SK-N-SH (cell line): ENCODE measurements at regions not wholly inside any gene's neighbourhood (a gene's known extent, or its start where the extent isn't known, plus 50 kb on each side); places are given as distances from the start of the nearest gene placed in this dataset.

ENCODE experiments used
- CTCF ChIA-PET: fragments of 300-600, 350-600 bp; formaldehyde crosslinking; extraction: SDS; loops from one replicate; lab custom pipeline; 2021; lab: Yijun Ruan, JAX
- POLR2A ChIA-PET: fragments of 350-600 bp; sonication (Branson Sonifier 250); formaldehyde crosslinking; extraction: SDS; loops from one replicate; lab custom pipeline; 2020; ENCODE audit warnings: antibody characterized with exemption, inconsistent platforms; lab: Yijun Ruan, JAX
- DNase-seq: peaks from one replicate; pipeline ENCODE4 v3.0.0; 2012
- H2AFZ ChIP-seq: fragments of 200-600 bp; sonication (generic); 2 replicates; pipeline ENCODE4 v1.8.1; 2016; ENCODE audit warnings: antibody characterized with exemption, mild to moderate bottlenecking, low read depth
- H3F3A ChIP-seq: fragments of 200-600 bp; sonication (generic); replicated peaks from 2 replicates; pipeline ENCODE3; 2016; ENCODE audit warnings: antibody characterized with exemption, mild to moderate bottlenecking; ENCODE audit not compliant: insufficient read depth
- H3K27ac ChIP-seq, 2 experiments: fragments of 200-500 bp in 1 of 2; fragments of 200-600 bp in 1 of 2; sonication (Bioruptor generic) in 1 of 2; sonication (generic), shearing (Covaris generic) in 1 of 2; 2 replicates each; pipeline versions ENCODE4 v1.5.1 to v1.6.1; 2014 to 2016; ENCODE audit warnings: low read depth in 2 of 2, inconsistent platforms in 1 of 2, low read length in 1 of 2, mild to moderate bottlenecking in 1 of 2, mixed read lengths in 1 of 2
- H3K27me3 ChIP-seq: fragments of 200-600 bp; sonication (generic), shearing (Covaris generic); 2 replicates; pipeline ENCODE4 v1.6.1; 2016; ENCODE audit warnings: mixed run types; ENCODE audit not compliant: insufficient read depth
- H3K36me3 ChIP-seq, 2 experiments: fragments of 200-500 bp in 1 of 2; fragments of 200-600 bp in 1 of 2; sonication (Bioruptor generic) in 1 of 2; sonication (generic) in 1 of 2; replicated peaks in 1 of 2; 2 replicates each; pipeline versions ENCODE3 to v1.5.1; 2014 to 2016; ENCODE audit warnings: low read length in 1 of 2, mild to moderate bottlenecking in 1 of 2; ENCODE audit not compliant: insufficient read depth in 2 of 2, control insufficient read depth in 1 of 2
- H3K4me1 ChIP-seq, 2 experiments: fragments of 200-500 bp in 1 of 2; fragments of 200-600 bp in 1 of 2; sonication (Bioruptor generic) in 1 of 2; sonication (generic), shearing (Covaris generic) in 1 of 2; 2 replicates each; pipeline versions ENCODE4 v1.5.1 to v1.6.1; 2014 to 2016; ENCODE audit warnings: low read depth in 1 of 2, low read length in 1 of 2, mixed run types in 1 of 2; ENCODE audit not compliant: insufficient read depth in 2 of 2, control insufficient read depth in 1 of 2
- H3K4me2 ChIP-seq: fragments of 200-600 bp; sonication (generic), shearing (Covaris generic); 2 replicates; pipeline ENCODE4 v1.6.1; 2017; ENCODE audit warnings: mixed run types
- H3K4me3 ChIP-seq, 2 experiments: fragments of 200-500 bp in 1 of 2; fragments of 200-600 bp in 1 of 2; sonication (Bioruptor generic) in 1 of 2; sonication (generic), shearing (Covaris generic) in 1 of 2; 2 replicates each; pipeline versions ENCODE4 v1.5.1 to v1.8.1; 2014 to 2016; ENCODE audit warnings: low read depth in 2 of 2, inconsistent platforms in 1 of 2, low read length in 1 of 2, mild to moderate bottlenecking in 1 of 2, mixed read lengths in 1 of 2, moderate library complexity in 1 of 2
- H3K79me2 ChIP-seq: fragments of 200-600 bp; sonication (generic); 2 replicates; pipeline ENCODE4 v1.8.1; 2017; ENCODE audit warnings: mild to moderate bottlenecking; ENCODE audit not compliant: insufficient read depth
- H3K9ac ChIP-seq: fragments of 200-600 bp; sonication (generic); 2 replicates; pipeline ENCODE4 v1.6.1; 2017; ENCODE audit warnings: mixed run types
- H3K9me2 ChIP-seq: fragments of 200-600 bp; sonication (generic); 2 replicates; pipeline ENCODE4 v1.6.1; 2017; ENCODE audit warnings: mixed run types
- H3K9me3 ChIP-seq: fragments of 200-600 bp; sonication (generic); 2 replicates; pipeline ENCODE4 v1.6.1; 2017; ENCODE audit warnings: mixed run types, mild to moderate bottlenecking, moderate library complexity
- H4K20me1 ChIP-seq: fragments of 200-600 bp; sonication (generic); 2 replicates; pipeline ENCODE4 v1.6.1; 2017; ENCODE audit warnings: mild to moderate bottlenecking, mixed run types; ENCODE audit not compliant: insufficient read depth
- ELF1 ChIP-seq: IDR thresholded peaks from 2 replicates; pipeline ENCODE4 v1.4.0; 2012
- EZH2phosphoT487 ChIP-seq: fragments of 200-600 bp; sonication (generic); IDR thresholded peaks from 2 replicates; pipeline ENCODE4 v1.6.1; 2017; ENCODE audit warnings: low read depth, mixed run types, mild to moderate bottlenecking, antibody characterized with exemption, moderate library complexity, borderline replicate concordance
- FOSL2 ChIP-seq: IDR thresholded peaks from 2 replicates; pipeline ENCODE4 v1.4.0; 2012; ENCODE audit warnings: low read depth, mild to moderate bottlenecking, moderate library complexity, borderline replicate concordance
- FOXJ3 ChIP-seq: sonication (generic); formaldehyde crosslinking; IDR thresholded peaks from 2 replicates; pipeline ENCODE4 v1.5.1; 2020; ENCODE audit warnings: mild to moderate bottlenecking, missing genetic modification reagents
- FOXM1 ChIP-seq: IDR thresholded peaks from 2 replicates; pipeline ENCODE4 v1.4.0; 2012; ENCODE audit warnings: low read depth, mild to moderate bottlenecking
- GATA2 ChIP-seq: sonication (generic); formaldehyde crosslinking; IDR thresholded peaks from 2 replicates; pipeline ENCODE4 v1.5.0; 2020; ENCODE audit warnings: mild to moderate bottlenecking, missing genetic modification reagents
- IRF3 ChIP-seq: fragments of 150-350 bp; IDR thresholded peaks from 2 replicates; pipeline ENCODE4 v1.6.1; 2016; ENCODE audit warnings: mild to moderate bottlenecking, low read depth, low read length
- MEF2A ChIP-seq: IDR thresholded peaks from 2 replicates; pipeline ENCODE4 v1.4.0; 2012; ENCODE audit warnings: low read depth, borderline replicate concordance
- MXI1 ChIP-seq: IDR thresholded peaks from 2 replicates; pipeline ENCODE4 v1.6.1; 2012; ENCODE audit warnings: mild to moderate bottlenecking, low read depth, low read length, improper control_type of control experiment
- NFIC ChIP-seq: IDR thresholded peaks from 2 replicates; pipeline ENCODE4 v1.4.0; 2012; ENCODE audit warnings: borderline replicate concordance
- RAD21 ChIP-seq: IDR thresholded peaks from 2 replicates; pipeline ENCODE4 v1.6.1; 2012; ENCODE audit warnings: mild to moderate bottlenecking, low read length
- RFX5 ChIP-seq: IDR thresholded peaks from 2 replicates; pipeline ENCODE4 v1.6.1; 2012; ENCODE audit warnings: mild to moderate bottlenecking, improper control_type of control experiment, low read length
- RXRA ChIP-seq: IDR thresholded peaks from 2 replicates; pipeline ENCODE4 v1.4.0; 2012; ENCODE audit warnings: low read depth, mild to moderate bottlenecking, borderline replicate concordance
- SIN3A ChIP-seq: IDR thresholded peaks from 2 replicates; pipeline ENCODE4 v1.6.1; 2012; ENCODE audit warnings: low read depth, mild to moderate bottlenecking, low read length, moderate library complexity, borderline replicate concordance
- YY1 ChIP-seq: IDR thresholded peaks from 2 replicates; pipeline ENCODE4 v1.4.0; 2012; ENCODE audit warnings: low read depth, mild to moderate bottlenecking
- WGBS: methylation state at CpG from one replicate; pipeline ENCODE4 v1.1.6; 2017; ENCODE audit warnings: low lambda C conversion rate; 5-methylcytosine and 5-hydroxymethylcytosine counted together
- TF ChIP-seq, protein P1 (sequence below): fragments of 200-600 bp; sonication (generic); IDR thresholded peaks from 2 replicates; pipeline ENCODE4 v1.6.1; 2017; ENCODE audit warnings: antibody characterized with exemption, mild to moderate bottlenecking, moderate library complexity
- TF ChIP-seq, protein P2 (sequence below): IDR thresholded peaks from 2 replicates; pipeline ENCODE4; 2012
- TF ChIP-seq, protein P3 (sequence below): IDR thresholded peaks from 2 replicates; pipeline ENCODE4 v1.6.1; 2012; ENCODE audit warnings: mild to moderate bottlenecking, low read depth, low read length, moderate library complexity

- DNase-seq = no peak
- H3K79me2 ChIP-seq = no peaks in the 10 kb centered on the region
- no peaks in the 10 kb centered on the region for H3K36me3 ChIP-seq
- no peaks in the 10 kb centered on the region for H3K9me3 ChIP-seq
- CTCF ChIA-PET = no interaction called here
- WGBS = 64% methylated on average over 10 of the region's 10 CpGs
- no peaks in the 10 kb centered on the region for H3K9me2 ChIP-seq
- no peaks in the 10 kb centered on the region for H3K4me1 ChIP-seq
- H3F3A ChIP-seq = no peaks in the 10 kb centered on the region
- no peak overlapping the region for H3K4me2 ChIP-seq
- no peaks in the 10 kb centered on the region for H4K20me1 ChIP-seq
- TF ChIP-seq GATA2 (CRISPR knock-in tag) (no peak), MXI1 (no peak), FOSL2 (no peak), EZH2phosphoT487 (no peak), MEF2A (no peak), RAD21 (no peak), YY1 (no peak), ELF1 (no peak)
- TF ChIP-seq, protein P1, sequence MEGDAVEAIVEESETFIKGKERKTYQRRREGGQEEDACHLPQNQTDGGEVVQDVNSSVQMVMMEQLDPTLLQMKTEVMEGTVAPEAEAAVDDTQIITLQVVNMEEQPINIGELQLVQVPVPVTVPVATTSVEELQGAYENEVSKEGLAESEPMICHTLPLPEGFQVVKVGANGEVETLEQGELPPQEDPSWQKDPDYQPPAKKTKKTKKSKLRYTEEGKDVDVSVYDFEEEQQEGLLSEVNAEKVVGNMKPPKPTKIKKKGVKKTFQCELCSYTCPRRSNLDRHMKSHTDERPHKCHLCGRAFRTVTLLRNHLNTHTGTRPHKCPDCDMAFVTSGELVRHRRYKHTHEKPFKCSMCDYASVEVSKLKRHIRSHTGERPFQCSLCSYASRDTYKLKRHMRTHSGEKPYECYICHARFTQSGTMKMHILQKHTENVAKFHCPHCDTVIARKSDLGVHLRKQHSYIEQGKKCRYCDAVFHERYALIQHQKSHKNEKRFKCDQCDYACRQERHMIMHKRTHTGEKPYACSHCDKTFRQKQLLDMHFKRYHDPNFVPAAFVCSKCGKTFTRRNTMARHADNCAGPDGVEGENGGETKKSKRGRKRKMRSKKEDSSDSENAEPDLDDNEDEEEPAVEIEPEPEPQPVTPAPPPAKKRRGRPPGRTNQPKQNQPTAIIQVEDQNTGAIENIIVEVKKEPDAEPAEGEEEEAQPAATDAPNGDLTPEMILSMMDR = no peak
- TF ChIP-seq, protein P2, sequence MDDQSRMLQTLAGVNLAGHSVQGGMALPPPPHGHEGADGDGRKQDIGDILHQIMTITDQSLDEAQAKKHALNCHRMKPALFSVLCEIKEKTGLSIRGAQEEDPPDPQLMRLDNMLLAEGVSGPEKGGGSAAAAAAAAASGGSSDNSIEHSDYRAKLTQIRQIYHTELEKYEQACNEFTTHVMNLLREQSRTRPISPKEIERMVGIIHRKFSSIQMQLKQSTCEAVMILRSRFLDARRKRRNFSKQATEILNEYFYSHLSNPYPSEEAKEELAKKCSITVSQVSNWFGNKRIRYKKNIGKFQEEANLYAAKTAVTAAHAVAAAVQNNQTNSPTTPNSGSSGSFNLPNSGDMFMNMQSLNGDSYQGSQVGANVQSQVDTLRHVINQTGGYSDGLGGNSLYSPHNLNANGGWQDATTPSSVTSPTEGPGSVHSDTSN = no peak
- H3K27me3 ChIP-seq = no peaks in the 10 kb centered on the region
- H3K27ac ChIP-seq = no peak overlapping the region
- POLR2A ChIA-PET = no interaction called here
- no peak overlapping the region for H3K9ac ChIP-seq
- no peak overlapping the region for H2AFZ ChIP-seq
- H3K4me3 ChIP-seq = no peak overlapping the region
Measured at GRCh38 chr16:14354561-14355351, 275.3 kb downstream of the PARN start.

GRCh38 chr16:14353340-14353739, 276.7 kb downstream of the PARN start:
- no peak overlapping the region for H2AFZ ChIP-seq
- no peak overlapping the region for H3K27ac ChIP-seq
- ChIA-PET CTCF (no interaction called here), POLR2A (no interaction called here)
- H3K27me3 ChIP-seq = no peaks in the 10 kb centered on the region
- no peaks in the 10 kb centered on the region for H3K9me3 ChIP-seq
- H4K20me1 ChIP-seq = no peaks in the 10 kb centered on the region
- H3K79me2 ChIP-seq = no peaks in the 10 kb centered on the region
- TF ChIP-seq FOXM1 = no peak
- no peak for TF ChIP-seq SIN3A
- TF ChIP-seq MXI1 = no peak
- TF ChIP-seq FOSL2 = no peak
- no peak for TF ChIP-seq RFX5
- no peak for TF ChIP-seq IRF3
- TF ChIP-seq, protein P3, sequence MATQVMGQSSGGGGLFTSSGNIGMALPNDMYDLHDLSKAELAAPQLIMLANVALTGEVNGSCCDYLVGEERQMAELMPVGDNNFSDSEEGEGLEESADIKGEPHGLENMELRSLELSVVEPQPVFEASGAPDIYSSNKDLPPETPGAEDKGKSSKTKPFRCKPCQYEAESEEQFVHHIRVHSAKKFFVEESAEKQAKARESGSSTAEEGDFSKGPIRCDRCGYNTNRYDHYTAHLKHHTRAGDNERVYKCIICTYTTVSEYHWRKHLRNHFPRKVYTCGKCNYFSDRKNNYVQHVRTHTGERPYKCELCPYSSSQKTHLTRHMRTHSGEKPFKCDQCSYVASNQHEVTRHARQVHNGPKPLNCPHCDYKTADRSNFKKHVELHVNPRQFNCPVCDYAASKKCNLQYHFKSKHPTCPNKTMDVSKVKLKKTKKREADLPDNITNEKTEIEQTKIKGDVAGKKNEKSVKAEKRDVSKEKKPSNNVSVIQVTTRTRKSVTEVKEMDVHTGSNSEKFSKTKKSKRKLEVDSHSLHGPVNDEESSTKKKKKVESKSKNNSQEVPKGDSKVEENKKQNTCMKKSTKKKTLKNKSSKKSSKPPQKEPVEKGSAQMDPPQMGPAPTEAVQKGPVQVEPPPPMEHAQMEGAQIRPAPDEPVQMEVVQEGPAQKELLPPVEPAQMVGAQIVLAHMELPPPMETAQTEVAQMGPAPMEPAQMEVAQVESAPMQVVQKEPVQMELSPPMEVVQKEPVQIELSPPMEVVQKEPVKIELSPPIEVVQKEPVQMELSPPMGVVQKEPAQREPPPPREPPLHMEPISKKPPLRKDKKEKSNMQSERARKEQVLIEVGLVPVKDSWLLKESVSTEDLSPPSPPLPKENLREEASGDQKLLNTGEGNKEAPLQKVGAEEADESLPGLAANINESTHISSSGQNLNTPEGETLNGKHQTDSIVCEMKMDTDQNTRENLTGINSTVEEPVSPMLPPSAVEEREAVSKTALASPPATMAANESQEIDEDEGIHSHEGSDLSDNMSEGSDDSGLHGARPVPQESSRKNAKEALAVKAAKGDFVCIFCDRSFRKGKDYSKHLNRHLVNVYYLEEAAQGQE = no peak
- no peak for TF ChIP-seq FOXJ3
- TF ChIP-seq RXRA = no peak
- no peak for TF ChIP-seq NFIC
- no peak for TF ChIP-seq GATA2 (CRISPR knock-in tag)
- WGBS = 85% methylated on average over 6 of the region's 6 CpGs
- no peak overlapping the region for H3K4me3 ChIP-seq
- H3K36me3 ChIP-seq = no peaks in the 10 kb centered on the region
- no peaks in the 10 kb centered on the region for H3F3A ChIP-seq
- no peaks in the 10 kb centered on the region for H3K9me2 ChIP-seq
- no peak for DNase-seq
- no peak overlapping the region for H3K9ac ChIP-seq
- H3K4me1 ChIP-seq = no peaks in the 10 kb centered on the region
- H3K4me2 ChIP-seq = no peak overlapping the region
